ENCODE measurements at regions not wholly inside any gene's neighbourhood (a gene's known extent, or its start where the extent isn't known, plus 50 kb on each side); places are given as distances from the start of the nearest gene placed in this dataset.
"Not testable (repeated sequence)": the region's sequence is repeated elsewhere in the genome, so short reads cannot be mapped to it uniquely, and the experiment has no call there.

GRCh38 chr13:75178436-75178835 lies 303.5 kb downstream of the TBC1D4 start:
- DNase-seq (ENCODE audit: low read depth) = no peak

- DNase-seq (ENCODE audit: low read depth) = no peak
Measured at GRCh38 chr13:75175575-75175974, 306.4 kb downstream of the TBC1D4 start.

- not testable (repeated sequence) for DNase-seq (ENCODE audit: low read depth)
Measured at GRCh38 chr13:75175097-75175496, 306.9 kb downstream of the TBC1D4 start.

GRCh38 chr13:75174481-75174880 lies 307.5 kb downstream of the TBC1D4 start:
- no peak for DNase-seq (ENCODE audit: low read depth)

- no peak for DNase-seq (ENCODE audit: low read depth)
Measured at GRCh38 chr13:75173457-75174356, 308.3 kb downstream of the TBC1D4 start.

- DNase-seq (ENCODE audit: low read depth) = peak; percentile 10
Measured at GRCh38 chr13:75170311-75170710, 311.7 kb downstream of the TBC1D4 start.

DNA sequence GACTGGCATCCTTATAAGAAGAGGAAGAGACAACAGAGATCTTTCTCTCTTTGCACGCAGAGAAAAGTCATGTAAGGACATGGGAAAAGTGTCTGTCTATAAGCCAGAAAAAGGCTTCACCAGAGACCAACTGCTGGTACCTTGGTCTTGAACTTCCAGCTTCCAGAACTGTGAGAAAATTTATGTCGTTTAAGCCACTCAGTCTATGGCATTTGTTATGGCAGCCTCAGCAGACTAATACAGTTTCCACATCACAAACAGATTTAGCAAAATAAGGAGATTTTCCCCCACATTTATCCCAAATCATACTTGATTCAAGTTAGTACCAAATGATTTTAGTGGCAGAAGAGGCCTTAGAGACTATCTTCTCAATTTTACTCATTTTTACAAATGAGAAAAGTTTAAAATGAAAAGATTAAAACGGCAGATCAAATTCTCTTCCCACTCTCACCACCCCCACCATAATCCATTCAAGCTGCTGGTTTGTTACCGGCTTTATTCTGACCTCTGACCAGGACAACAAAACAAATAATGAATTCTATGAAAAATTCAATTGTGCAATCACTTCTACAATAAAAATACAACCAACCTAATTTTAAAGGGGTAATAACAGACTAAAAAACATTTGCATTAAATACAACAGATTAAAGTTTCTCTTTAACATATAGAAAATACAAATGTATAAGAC lies 316.3 kb downstream of the TBC1D4 start:
- DNase-seq (ENCODE audit: low read depth) = peak; percentile 69

DNA sequence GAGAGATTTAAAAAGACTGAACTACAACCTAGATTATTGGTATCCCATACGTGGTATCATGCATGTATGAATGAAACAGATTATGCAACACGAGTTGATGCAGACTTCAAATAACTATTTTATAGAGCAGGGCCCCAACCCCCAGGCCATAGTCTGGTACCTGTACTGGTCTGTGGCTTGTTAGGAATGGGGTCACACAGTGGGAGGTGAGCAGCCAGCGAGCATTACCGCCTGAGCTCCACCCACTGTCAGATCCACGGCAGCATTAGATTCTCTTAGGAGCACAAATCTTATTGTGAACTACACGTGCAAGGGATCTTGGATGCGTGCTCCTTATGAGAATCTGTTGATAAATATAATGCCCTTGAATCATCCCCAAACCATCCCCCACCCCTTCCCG lies 320.2 kb downstream of the TBC1D4 start:
- no peak for DNase-seq (ENCODE audit: low read depth)

GRCh38 chr13:75160984-75161383 lies 321.0 kb downstream of the TBC1D4 start:
- DNase-seq (ENCODE audit: low read depth) = no peak

DNA sequence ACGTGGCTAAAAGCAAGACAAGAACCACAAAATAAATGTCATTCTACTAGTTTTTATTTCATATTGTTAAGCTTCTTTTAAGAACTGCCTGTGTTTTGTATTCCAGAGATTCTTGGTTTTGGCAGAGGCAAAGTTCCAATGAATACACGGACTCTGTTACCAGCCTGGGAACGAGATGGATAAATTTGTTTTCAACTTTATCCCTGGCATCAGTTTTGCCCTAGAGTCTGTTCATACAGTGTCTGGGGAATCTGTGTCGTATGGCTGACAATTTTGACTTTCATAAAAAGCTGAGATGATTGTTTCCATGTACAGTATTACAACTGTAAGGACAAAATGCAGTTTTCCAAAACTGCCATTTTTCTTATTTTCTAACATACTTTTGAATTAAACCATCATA lies 327.6 kb downstream of the TBC1D4 start:
- no peak for DNase-seq (ENCODE audit: low read depth)

DNA sequence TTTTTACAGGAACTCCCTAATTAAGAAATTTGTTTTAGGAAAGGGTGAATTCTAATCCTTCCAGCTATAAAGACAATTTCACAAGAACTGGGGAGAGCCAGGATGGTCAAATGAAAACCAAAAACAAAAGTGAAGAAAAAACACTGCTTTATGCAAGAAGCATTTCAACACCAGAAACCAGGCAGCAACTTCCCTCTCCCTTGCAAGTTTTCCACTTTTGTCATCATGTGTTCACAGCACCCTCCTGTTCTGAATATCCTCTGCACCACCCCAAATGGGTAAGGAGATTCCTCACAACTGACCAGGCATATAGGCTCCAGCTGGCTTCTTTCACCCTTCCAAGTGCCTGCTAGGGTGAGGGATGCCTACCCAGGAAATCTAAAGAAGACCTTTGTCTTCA lies 328.1 kb downstream of the TBC1D4 start:
- DNase-seq (ENCODE audit: low read depth) = peak; percentile 94

DNA sequence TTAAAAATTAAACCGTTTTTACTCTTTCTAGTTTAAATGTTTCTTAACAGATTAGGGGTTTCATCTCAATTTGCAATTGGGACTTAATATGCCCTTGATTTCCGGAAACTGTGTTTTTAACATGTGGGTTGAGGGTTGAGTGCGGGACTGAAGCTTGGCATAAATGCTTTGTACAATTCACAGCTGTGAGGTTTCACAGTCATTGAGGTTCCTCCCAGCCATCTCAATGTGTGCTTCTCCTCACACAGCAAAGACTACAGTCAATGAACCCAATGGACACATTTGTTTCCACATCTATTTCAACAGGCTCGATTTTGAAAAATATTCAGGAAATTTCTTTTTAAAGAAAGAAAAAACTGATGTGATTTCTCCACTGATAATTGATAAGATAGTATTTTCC lies 328.6 kb downstream of the TBC1D4 start:
- no peak for DNase-seq (ENCODE audit: low read depth)

GRCh38 chr13:75151081-75151643 lies 330.8 kb downstream of the TBC1D4 start:
- DNase-seq (ENCODE audit: low read depth) = peak; percentile 58

- no peak for DNase-seq (ENCODE audit: low read depth)
Measured at GRCh38 chr13:75149776-75150175, 332.2 kb downstream of the TBC1D4 start.

DNA sequence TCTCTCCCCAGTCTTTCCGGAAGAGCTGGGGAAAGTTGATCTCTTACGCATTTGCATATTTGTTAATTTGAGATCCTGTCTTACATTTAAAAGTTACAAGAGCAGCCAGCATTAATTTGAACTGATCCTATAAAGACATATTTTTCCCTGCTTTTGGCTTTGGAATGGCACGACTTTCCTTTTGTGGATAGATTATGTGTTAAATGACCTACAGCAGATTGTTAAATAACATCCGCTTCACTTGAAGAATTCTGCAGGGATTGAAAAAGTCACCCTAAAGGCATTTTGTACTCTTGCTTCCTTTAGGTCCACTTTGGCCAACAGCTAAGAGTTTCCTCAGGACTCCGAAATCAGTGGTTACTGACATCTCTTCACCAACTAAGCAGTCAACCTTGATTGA lies 334.0 kb downstream of the TBC1D4 start:
- DNase-seq (ENCODE audit: low read depth) = no peak

DNA sequence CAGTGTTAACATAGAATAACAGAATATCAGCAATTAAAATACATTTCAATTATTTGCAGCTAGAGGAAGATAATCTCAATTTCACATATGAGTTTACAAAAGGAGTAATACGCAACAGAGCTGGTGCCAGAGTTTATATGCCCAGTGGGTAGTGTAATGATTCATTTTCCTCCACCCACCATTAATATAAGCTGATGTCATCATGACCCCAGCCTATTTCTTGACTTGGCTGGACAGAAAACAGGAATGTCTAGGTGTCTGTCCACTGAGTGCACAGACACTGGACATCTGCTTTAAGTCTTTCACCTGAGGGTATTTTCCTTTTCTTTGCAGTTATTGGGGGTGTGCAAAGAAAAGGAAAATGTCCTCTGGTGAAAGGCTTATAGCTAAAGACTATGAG lies 335.5 kb downstream of the TBC1D4 start:
- DNase-seq (ENCODE audit: low read depth) = no peak

GRCh38 chr13:75145927-75146326 lies 336.0 kb downstream of the TBC1D4 start:
- peak; percentile 30 for DNase-seq (ENCODE audit: low read depth)

GRCh38 chr13:75139291-75139690 lies 342.7 kb downstream of the TBC1D4 start:
- peak; percentile 26 for DNase-seq (ENCODE audit: low read depth)

- DNase-seq (ENCODE audit: low read depth) = peak; percentile 68
Measured at GRCh38 chr13:75137911-75138571, 343.9 kb downstream of the TBC1D4 start.

DNA sequence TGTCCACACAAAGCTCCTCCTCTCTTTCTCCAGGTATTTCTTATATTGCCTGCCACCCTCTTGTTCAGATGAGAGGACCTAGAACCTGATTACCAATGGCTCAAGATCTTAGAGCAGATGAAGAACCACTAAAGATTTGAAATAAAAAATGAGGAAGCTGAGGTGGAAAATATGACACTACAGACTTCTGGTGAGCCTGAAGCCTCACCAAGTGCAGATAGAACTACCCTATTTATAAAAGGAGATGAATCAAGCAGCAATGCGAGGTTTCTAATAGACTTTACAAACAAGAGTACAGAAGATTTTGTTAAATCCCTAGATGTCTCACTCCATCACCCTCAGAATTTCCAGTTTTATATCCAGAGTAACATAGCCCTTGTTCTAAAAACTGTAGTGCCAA lies 345.8 kb downstream of the TBC1D4 start:
- DNase-seq (ENCODE audit: low read depth) = no peak

DNA sequence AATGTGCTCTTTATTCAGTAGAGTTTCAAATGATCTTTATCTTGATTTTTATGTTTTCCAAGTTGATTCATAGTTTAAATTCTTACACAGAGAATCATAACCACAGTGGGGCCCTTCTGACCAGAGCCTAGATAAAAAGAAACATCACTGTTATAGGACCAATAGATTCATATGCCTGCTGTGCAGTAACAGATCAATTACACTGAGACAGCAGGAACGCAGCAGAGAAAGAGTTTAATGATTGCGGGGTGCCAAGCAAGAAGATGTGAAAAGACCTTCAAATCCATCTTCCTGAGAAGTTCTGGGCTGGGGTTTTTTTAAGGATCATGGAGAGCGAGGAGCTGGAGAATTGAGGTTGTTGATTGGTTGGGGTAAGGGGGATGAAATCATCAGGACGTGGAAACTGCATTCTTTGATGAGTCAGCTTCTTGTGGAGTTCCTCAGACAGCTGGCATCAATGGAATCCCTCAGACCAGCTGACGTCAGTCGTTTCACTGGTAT lies 346.6 kb downstream of the TBC1D4 start:
- DNase-seq (ENCODE audit: low read depth) = peak; percentile 93
